RWPE2 (cell line): ENCODE measurements at regions not wholly inside any gene's neighbourhood (a gene's known extent, or its start where the extent isn't known, plus 50 kb on each side); places are given as distances from the start of the nearest gene placed in this dataset.

ENCODE experiments used
- ATAC-seq: fragments of 200-7000 bp; cut with Tn5 transposase; 3 replicates; pipeline ENCODE4 v1.9.1; 2021; ENCODE audit warnings: low read depth
- DNase-seq: peaks from one replicate; pipeline ENCODE4 v3.0.0-alpha.2; 2020; ENCODE audit warnings: low spot score
- H3K27ac ChIP-seq: fragments of 450-650 bp; 2 replicates; pipeline ENCODE4 v1.5.1; 2017; ENCODE audit warnings: mild to moderate bottlenecking; ENCODE audit not compliant: poor library complexity, severe bottlenecking
- H3K27me3 ChIP-seq: fragments of 250-450 bp; sonication (Bioruptor Pico); 2 replicates; pipeline ENCODE4 v1.5.1; 2021; ENCODE audit warnings: mild to moderate bottlenecking, moderate library complexity; ENCODE audit not compliant: insufficient read depth, poor library complexity, severe bottlenecking
- H3K36me3 ChIP-seq: fragments of 250-450 bp; sonication (Bioruptor Pico); 2 replicates; pipeline ENCODE4 v1.5.1; 2020; ENCODE audit warnings: low read depth, mild to moderate bottlenecking, moderate library complexity
- H3K4me1 ChIP-seq: fragments of 250-450 bp; sonication (Bioruptor Pico); 2 replicates; pipeline ENCODE4 v1.5.1; 2021; ENCODE audit warnings: mild to moderate bottlenecking, moderate library complexity; ENCODE audit not compliant: insufficient read depth, poor library complexity, severe bottlenecking
- H3K4me3 ChIP-seq: fragments of 250-450 bp; sonication (Bioruptor Pico); 2 replicates; pipeline ENCODE4 v1.5.1; 2021; ENCODE audit warnings: mild to moderate bottlenecking, moderate library complexity; ENCODE audit not compliant: severe bottlenecking
- H3K9me3 ChIP-seq: fragments of 250-450 bp; sonication (Bioruptor Pico); 2 replicates; pipeline ENCODE4 v1.5.1; 2021; ENCODE audit warnings: mild to moderate bottlenecking, moderate library complexity; ENCODE audit not compliant: severe bottlenecking
- CTCF ChIP-seq: fragments of 450-650 bp; IDR thresholded peaks from one replicate; pipeline ENCODE4 v1.5.1; 2017; ENCODE audit warnings: mild to moderate bottlenecking, moderate library complexity; ENCODE audit not compliant: poor library complexity, severe bottlenecking

GRCh38 chr20:24350923-24351368, 118.5 kb upstream of the SYNDIG1 start:
- Histone ChIP-seq H3K9me3 (no peaks in the 10 kb centered on the region), H3K27ac (peak overlapping the region; percentile 23), H3K4me3 (no peak overlapping the region), H3K36me3 (no peaks in the 10 kb centered on the region), H3K27me3 (no peaks in the 10 kb centered on the region), H3K4me1 (no peaks in the 10 kb centered on the region)
- TF ChIP-seq CTCF = no peak
- DNase-seq = no peak
- ATAC-seq = peak; percentile 27; the same call in 2 of the 3 replicates

GRCh38 chr20:24341781-24342180, 127.6 kb upstream of the SYNDIG1 start:
- TF ChIP-seq CTCF = no peak
- Histone ChIP-seq H3K4me3 (no peak overlapping the region), H3K4me1 (peaks cover 25% of the 10 kb centered on the region), H3K36me3 (no peaks in the 10 kb centered on the region), H3K9me3 (no peaks in the 10 kb centered on the region), H3K27ac (no peak overlapping the region), H3K27me3 (no peaks in the 10 kb centered on the region)
- ATAC-seq (no peak), DNase-seq (no peak)

DNA sequence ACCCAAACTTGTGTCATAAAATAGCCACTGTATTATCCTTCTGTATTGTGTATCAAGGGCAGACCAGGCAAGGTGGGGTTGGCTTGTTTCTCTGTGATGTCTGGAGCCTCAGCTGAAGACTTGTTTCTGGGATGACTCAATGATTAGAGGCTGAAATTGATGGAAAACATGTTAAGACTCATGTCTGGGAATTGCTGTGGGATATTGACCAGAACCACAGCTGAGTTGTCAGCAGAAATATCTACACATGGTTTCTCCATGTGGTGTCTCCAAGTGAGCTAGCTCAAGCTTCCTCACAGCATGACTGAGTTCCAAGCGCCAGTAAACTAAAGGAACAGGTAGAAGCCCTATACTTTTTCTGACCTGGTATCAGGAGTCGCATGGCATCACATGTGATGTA, 128.5 kb upstream of the SYNDIG1 start:
- H3K27me3 ChIP-seq = no peaks in the 10 kb centered on the region
- no peak overlapping the region for H3K4me3 ChIP-seq
- H3K4me1 ChIP-seq = peaks cover 25% of the 10 kb centered on the region
- DNase-seq (no peak), ATAC-seq (no peak)
- H3K9me3 ChIP-seq = no peaks in the 10 kb centered on the region
- H3K27ac ChIP-seq = peak overlapping the region; percentile 48
- no peaks in the 10 kb centered on the region for H3K36me3 ChIP-seq
- TF ChIP-seq CTCF = no peak

DNA sequence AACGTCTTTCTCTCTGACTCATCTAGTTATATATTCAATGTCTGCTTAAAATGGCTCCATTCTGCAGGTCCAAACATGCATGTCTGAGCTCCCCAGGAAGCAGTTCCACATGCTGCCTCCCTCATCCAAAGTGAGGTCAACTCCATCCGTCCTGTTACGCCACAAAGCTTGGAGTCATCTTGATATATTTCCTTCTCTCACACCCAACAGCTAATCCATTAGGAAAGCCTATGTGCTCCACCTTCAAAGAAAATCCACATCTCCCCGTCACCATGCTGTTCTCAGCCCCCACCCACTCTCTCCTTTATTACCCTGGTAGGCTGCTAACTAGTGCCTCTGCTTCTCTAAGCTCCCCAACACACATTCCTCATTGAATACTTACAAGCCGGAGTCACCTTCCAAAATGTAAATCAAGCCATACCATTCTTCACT, 130.2 kb upstream of the SYNDIG1 start:
- Histone ChIP-seq H3K9me3 (no peaks in the 10 kb centered on the region), H3K27me3 (no peaks in the 10 kb centered on the region), H3K36me3 (no peaks in the 10 kb centered on the region), H3K27ac (peak overlapping the region; percentile 48), H3K4me1 (peaks cover 25% of the 10 kb centered on the region), H3K4me3 (no peak overlapping the region)
- ATAC-seq = peak; percentile 79
- peak; percentile 76 for DNase-seq
- no peak for TF ChIP-seq CTCF

GRCh38 chr20:24337551-24337950, 131.9 kb upstream of the SYNDIG1 start:
- Histone ChIP-seq H3K9me3 (no peaks in the 10 kb centered on the region), H3K4me1 (peaks cover 25% of the 10 kb centered on the region), H3K27me3 (no peaks in the 10 kb centered on the region), H3K36me3 (no peaks in the 10 kb centered on the region), H3K27ac (peak overlapping the region; percentile 62), H3K4me3 (no peak overlapping the region)
- no peak for ATAC-seq
- TF ChIP-seq CTCF = no peak
- DNase-seq = no peak
